SK-N-SH (cell line): ENCODE measurements at regions not wholly inside any gene's neighbourhood (a gene's known extent, or its start where the extent isn't known, plus 50 kb on each side); places are given as distances from the start of the nearest gene placed in this dataset.

ENCODE experiments used
- TF ChIP-seq, protein P1 (sequence below): fragments of 200-600 bp; sonication (generic); IDR thresholded peaks from 2 replicates; pipeline ENCODE4 v1.6.1; 2017; ENCODE audit warnings: antibody characterized with exemption, mild to moderate bottlenecking, moderate library complexity
- TF ChIP-seq, protein P2 (sequence below): fragments of 150-350 bp; IDR thresholded peaks from 2 replicates; pipeline ENCODE4 v1.6.1; 2016; ENCODE audit warnings: mild to moderate bottlenecking, low read depth, low read length
- TF ChIP-seq, protein P3 (sequence below): IDR thresholded peaks from 2 replicates; pipeline ENCODE4 v1.4.0; 2012; ENCODE audit warnings: low read depth

DNA sequence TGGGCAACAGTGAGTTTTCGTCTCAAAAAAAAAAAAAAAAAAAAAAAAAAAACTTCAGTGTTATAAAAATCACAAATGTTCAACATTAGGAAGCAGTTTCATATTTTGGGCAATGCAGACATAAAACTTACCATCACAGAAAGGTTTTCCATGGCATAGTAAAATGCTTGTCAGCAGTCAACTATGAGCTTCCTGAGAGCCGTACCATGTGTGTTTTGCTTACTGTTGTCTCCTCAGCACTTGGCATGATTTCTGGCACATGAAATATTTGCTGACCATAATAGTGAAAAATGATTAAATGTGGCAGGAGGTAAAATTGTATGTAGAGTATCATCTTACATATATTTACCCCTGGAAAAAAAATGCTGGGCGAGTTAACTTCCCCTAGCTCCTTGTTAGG, 237.5 kb upstream of the SLC35B3 start:
- TF ChIP-seq, protein P1, sequence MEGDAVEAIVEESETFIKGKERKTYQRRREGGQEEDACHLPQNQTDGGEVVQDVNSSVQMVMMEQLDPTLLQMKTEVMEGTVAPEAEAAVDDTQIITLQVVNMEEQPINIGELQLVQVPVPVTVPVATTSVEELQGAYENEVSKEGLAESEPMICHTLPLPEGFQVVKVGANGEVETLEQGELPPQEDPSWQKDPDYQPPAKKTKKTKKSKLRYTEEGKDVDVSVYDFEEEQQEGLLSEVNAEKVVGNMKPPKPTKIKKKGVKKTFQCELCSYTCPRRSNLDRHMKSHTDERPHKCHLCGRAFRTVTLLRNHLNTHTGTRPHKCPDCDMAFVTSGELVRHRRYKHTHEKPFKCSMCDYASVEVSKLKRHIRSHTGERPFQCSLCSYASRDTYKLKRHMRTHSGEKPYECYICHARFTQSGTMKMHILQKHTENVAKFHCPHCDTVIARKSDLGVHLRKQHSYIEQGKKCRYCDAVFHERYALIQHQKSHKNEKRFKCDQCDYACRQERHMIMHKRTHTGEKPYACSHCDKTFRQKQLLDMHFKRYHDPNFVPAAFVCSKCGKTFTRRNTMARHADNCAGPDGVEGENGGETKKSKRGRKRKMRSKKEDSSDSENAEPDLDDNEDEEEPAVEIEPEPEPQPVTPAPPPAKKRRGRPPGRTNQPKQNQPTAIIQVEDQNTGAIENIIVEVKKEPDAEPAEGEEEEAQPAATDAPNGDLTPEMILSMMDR: no peak
- TF ChIP-seq, protein P2, sequence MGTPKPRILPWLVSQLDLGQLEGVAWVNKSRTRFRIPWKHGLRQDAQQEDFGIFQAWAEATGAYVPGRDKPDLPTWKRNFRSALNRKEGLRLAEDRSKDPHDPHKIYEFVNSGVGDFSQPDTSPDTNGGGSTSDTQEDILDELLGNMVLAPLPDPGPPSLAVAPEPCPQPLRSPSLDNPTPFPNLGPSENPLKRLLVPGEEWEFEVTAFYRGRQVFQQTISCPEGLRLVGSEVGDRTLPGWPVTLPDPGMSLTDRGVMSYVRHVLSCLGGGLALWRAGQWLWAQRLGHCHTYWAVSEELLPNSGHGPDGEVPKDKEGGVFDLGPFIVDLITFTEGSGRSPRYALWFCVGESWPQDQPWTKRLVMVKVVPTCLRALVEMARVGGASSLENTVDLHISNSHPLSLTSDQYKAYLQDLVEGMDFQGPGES: no peak
- TF ChIP-seq, protein P3, sequence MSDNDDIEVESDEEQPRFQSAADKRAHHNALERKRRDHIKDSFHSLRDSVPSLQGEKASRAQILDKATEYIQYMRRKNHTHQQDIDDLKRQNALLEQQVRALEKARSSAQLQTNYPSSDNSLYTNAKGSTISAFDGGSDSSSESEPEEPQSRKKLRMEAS: no peak
